ENCODE measurements at regions not wholly inside any gene's neighbourhood (a gene's known extent, or its start where the extent isn't known, plus 50 kb on each side); places are given as distances from the start of the nearest gene placed in this dataset.
"Not testable (repeated sequence)": the region's sequence is repeated elsewhere in the genome, so short reads cannot be mapped to it uniquely, and the experiment has no call there.

- DNase-seq: no peak
Measured at GRCh38 chr5:2163060-2163856, 280.5 kb upstream of the IRX4 start.

- DNase-seq: no peak
Measured at GRCh38 chr5:2160811-2161210, 278.1 kb upstream of the IRX4 start.

GRCh38 chr5:2158767-2159166 lies 276.0 kb upstream of the IRX4 start:
- DNase-seq: no peak

- no peak for DNase-seq
Measured at GRCh38 chr5:2158109-2158508, 275.4 kb upstream of the IRX4 start.

GRCh38 chr5:2157372-2157771 lies 274.6 kb upstream of the IRX4 start:
- no peak for DNase-seq

GRCh38 chr5:2156358-2157059 lies 273.8 kb upstream of the IRX4 start:
- no peak for DNase-seq

- no peak for DNase-seq
Measured at GRCh38 chr5:2155556-2155955, 272.8 kb upstream of the IRX4 start.

GRCh38 chr5:2153802-2154201 lies 271.1 kb upstream of the IRX4 start:
- no peak for DNase-seq

GRCh38 chr5:2153350-2153749 lies 270.6 kb upstream of the IRX4 start:
- DNase-seq: no peak

GRCh38 chr5:2151301-2151888 lies 268.7 kb upstream of the IRX4 start:
- not testable (repeated sequence) for DNase-seq

GRCh38 chr5:2149195-2149539 lies 266.4 kb upstream of the IRX4 start:
- DNase-seq: no peak

- no peak for DNase-seq
Measured at GRCh38 chr5:2148312-2149194, 265.8 kb upstream of the IRX4 start.

GRCh38 chr5:2147504-2148311 lies 265.0 kb upstream of the IRX4 start:
- DNase-seq: no peak

GRCh38 chr5:2143646-2144353 lies 261.1 kb upstream of the IRX4 start:
- DNase-seq: no peak

GRCh38 chr5:2143088-2143487 lies 260.4 kb upstream of the IRX4 start:
- no peak for DNase-seq

GRCh38 chr5:2142456-2142954 lies 259.8 kb upstream of the IRX4 start:
- DNase-seq: no peak

GRCh38 chr5:2141254-2142000 lies 258.7 kb upstream of the IRX4 start:
- DNase-seq: no peak

- DNase-seq: no peak
Measured at GRCh38 chr5:2140501-2141175, 257.9 kb upstream of the IRX4 start.

GRCh38 chr5:2139478-2139877 lies 256.8 kb upstream of the IRX4 start:
- no peak for DNase-seq

- DNase-seq: no peak
Measured at GRCh38 chr5:2138896-2139295, 256.2 kb upstream of the IRX4 start.

Data from stimulated activated CD4-positive, alpha-beta T cell treated with anti-CD3 and anti-CD28 coated beads, Interleukin-4, amount 100 ng/mL, for 4 hours (primary cell).